DMS79 (cell line): ENCODE measurements at regions not wholly inside any gene's neighbourhood (a gene's known extent, or its start where the extent isn't known, plus 50 kb on each side); places are given as distances from the start of the nearest gene placed in this dataset.

ENCODE experiments used
- DNase-seq: peaks from one replicate; lab custom pipeline; 2025; lab: John Stamatoyannopoulos, UW

GRCh38 chr2:174022431-174022830, 57.3 kb upstream of the SP3 start:
- DNase-seq: peak; percentile 56

- no peak for DNase-seq
Observed at GRCh38 chr2:174020926-174021662, 55.9 kb upstream of the SP3 start.

GRCh38 chr2:174020026-174020425, 54.9 kb upstream of the SP3 start:
- DNase-seq: no peak

- no peak for DNase-seq
Observed at GRCh38 chr2:174016447-174016846, 51.3 kb upstream of the SP3 start.

GRCh38 chr2:174015428-174015827, 50.3 kb upstream of the SP3 start:
- DNase-seq: no peak
